GM18858 (cell line): ENCODE measurements at regions not wholly inside any gene's neighbourhood (a gene's known extent, or its start where the extent isn't known, plus 50 kb on each side); places are given as distances from the start of the nearest gene placed in this dataset.
"Not testable (repeated sequence)": the region's sequence is repeated elsewhere in the genome, so short reads cannot be mapped to it uniquely, and the experiment has no call there.

ENCODE experiments used
- ATAC-seq: cut with Tn5 transposase; IDR thresholded peaks from one replicate; pipeline ENCODE4 v1.9.1; 2021; ENCODE audit not compliant: unreplicated experiment

DNA sequence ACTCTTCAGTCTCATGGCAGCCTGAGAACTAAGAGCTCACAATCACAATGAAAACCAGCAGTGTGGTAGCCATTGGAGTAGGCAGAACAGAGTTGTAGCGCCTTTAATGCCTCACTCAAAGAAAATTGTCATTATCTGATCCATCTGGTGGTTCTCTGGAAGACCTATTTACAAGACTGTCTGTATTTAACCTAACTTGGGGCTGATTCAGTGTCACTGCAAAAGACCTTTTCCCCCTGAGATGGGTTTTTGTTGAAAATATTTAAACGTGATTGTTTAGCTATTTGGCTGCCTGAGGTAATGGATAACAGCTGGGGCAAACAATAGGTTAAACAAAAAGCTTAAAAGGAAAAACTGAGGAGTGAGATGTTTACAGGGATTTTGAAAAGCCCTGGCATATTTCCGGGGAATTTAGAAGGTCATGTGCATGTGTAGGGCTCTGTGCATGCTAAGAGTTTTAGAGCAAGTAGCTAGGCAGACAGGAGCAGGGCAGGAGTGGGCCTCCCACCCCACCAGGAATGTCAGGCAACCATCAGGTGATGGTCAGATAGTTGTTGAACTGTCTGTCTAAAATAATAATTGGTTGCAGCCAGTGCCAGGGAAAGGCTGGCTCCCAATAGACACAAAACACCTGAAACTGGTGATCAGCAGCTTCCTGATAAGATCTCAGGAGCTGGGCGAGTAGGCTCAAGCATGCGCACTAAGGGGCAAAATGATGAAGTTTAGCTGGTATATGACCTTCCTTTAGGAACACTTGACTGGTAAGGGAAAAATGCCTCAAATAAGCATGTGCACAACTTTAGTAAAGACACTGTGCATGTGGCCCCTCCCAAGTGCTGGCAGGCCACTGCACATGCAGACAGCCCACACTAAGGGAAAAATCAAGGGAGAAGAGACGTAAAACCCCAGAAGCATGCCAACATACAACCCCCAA lies 70.8 kb upstream of the AKIRIN2 start:
- no peak for ATAC-seq

DNA sequence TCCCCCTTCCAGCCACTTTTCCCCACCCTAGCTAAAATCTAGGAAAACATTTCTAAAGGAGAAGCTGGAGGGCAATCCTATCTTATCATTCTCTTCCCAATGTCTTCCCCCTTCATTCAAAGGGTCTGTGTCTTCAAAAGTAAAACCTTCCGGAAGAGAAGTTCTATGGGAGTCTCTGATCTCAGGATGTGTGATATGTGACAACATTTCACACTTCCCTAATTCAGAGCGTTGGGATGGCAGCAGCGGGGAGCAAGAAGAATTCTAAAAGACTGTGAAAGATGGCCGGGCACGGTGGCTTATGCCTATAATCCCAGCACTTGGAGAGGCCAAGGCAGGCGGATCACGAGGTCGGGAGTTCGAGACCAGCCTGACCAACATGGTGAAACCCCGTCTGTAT lies 65.4 kb upstream of the AKIRIN2 start:
- ATAC-seq, result no peak

DNA sequence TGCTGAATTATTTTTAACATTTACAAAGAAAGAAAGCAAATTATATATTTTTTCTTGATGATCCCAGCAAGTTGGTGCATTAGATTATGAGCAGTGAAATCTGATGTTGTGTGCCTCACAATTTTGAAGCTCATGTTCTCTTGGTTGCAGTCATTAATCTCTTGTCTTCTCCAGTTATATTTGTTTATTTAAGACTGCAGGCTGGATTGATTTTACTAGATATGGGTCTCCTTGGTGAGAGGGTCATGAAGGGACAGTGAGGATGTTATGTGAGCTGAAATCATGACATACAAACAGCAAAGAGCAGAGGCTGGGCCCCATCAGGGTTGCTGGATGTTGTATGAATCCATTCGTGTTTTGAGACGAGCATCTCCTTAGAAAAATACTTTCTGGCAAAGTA lies 64.2 kb upstream of the AKIRIN2 start:
- no peak for ATAC-seq

DNA sequence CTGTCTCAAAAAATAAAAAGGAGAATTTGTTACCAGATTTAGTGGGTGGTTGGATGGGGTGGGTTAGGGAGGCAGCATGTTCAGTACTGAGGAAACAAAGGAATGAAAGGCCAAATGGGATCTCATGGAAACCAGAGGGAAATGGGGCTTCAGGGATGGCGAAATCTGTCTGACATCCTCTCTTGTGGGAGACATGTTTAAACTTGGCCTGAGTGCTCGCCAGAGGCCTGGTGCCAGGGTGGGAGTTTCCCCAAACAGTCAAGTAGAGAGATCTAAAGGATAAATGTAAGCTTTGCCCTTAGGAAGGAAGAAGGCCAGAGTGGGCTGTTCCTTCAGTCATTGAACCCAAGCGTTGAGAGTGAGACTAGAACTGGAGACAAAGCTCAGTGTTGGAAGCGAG lies 61.9 kb upstream of the AKIRIN2 start:
- ATAC-seq, result no peak

DNA sequence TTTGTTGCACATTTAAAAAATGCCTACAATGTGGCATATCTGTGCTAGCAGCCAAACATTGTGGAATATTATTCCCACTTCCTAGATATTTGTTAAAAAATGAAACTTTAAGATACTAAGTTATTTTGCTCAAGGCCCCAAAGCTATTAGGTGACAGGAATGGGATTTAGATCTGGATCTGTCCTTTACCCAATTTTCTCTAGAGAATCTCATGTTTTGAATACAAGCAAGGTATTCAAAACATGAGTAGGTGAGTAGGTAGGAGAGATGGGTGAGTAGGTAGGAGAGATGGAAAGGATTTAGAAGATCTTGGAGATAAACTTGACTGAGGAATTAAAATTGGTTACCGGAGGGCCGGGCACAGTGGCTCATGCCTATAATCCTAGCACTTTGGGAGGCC lies 61.2 kb upstream of the AKIRIN2 start:
- ATAC-seq, result no peak

DNA sequence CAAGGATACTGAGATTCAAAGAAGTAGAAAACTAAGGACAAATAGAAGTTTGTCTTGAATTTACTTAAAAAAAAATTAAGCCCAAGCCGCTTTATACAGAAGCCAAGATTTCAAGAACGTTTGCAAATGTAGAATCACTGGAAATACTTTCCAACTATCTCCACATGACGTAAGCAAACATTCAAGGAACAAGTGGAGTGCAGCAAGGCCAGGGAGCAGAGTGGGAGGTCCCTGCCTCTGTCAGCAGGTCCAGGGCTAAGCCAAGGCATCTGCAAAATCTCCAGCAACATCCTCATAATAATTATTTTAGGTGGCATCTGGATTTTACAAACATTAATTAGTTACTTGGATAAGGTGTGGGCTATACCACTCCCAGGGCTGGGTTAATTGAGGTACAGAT lies 60.1 kb upstream of the AKIRIN2 start:
- no peak for ATAC-seq

DNA sequence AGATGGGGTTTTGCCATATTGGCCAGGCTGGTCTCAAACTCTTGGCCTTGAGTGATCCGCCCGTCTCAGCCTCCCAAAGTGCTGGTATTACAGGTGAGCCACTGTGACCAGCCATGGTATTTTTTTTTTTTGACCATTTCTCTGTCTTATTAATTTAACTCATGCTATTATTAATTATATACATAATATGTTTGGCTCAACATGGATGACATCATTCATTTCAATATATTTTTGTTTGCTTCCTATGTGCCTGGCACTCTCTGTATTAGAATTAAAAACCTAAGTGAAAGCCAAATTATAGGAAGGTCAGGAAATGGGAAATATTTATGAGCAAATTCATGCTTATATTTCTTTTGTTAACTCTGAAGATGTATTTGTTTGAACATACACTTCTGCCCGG lies 55.8 kb upstream of the AKIRIN2 start:
- no peak for ATAC-seq

DNA sequence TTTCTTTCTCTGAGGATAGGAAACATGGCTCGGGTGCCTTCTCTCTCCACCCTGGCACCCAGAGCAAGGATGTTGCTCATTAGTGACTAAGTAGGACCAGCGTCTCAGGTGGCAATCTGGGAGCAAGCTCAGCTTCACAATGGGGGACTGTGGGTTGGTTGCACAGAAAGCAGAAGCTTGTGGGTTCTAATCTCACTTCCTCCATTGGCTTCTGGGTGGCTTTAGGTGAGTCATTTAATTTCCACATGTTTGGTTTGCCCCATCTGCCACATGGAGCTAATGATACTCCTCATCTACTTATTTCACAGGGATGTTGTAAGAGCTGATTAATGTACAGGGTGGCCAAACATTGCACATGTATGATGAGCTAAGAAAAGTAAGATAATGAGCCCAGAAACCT lies 54.8 kb upstream of the AKIRIN2 start:
- ATAC-seq, result peak; percentile 94

DNA sequence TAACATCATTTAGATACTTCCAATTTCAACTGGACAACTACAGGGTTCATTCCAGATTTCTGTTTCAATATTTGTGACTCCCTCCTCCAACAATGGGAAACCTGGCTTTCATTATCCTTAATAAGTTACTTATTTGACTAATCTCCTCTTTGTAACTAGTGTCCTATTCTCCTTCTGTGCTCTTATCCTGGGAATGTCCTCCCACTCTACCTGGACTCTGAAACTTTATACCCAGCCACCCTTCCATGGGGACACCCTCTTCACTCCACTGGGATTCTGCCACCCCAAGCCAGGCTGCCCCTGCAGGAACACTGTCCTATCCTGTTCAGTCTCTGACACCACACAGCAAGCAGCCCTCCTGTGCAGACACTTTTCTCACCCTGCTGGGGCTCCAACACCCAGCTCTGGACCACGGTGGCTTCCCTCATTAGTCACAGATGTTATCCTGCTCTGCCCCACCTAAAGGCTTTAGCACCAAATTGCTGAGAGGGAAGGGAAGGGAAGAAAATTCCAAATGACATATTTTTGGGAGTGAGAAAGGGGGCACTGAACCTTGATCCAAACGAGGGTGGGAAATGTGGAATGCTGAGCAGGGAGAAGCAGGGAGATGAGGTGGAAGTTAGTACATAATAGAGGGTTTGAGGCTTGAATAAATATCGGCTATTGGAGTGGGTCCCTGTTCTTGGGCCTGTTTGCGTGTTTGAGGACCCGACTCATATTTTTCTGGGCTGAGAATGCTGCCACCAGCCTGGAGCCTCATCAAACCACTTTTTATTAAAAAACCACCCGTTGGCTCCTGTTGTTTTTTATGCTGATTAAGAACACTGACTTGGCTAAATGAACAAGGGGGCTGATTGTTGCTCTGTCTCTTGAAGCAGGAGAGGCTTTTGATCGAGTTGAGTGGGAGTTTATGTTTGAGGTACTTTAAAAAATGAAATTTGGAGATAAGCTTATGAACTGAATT lies 54.0 kb upstream of the AKIRIN2 start:
- ATAC-seq, result no peak

DNA sequence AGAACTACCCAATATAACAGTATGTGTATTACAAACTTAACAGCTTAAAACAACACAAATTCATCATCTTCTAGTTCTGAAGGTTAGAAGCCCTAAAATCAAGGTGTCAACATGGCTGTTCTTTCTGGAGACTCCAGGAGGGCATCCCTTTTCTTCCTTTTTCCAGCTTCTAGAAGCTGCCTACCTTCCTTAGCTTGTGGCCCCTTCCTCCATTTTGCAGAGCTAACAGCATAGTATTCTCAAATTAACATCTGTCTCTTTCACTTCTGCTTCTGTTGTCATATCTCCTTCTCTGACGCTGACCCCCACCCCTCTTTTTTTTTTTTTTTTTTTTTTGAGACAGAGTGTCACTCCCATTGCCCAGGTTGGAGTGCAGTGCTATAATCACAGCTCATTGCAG lies 52.8 kb upstream of the AKIRIN2 start:
- ATAC-seq, result no peak

DNA sequence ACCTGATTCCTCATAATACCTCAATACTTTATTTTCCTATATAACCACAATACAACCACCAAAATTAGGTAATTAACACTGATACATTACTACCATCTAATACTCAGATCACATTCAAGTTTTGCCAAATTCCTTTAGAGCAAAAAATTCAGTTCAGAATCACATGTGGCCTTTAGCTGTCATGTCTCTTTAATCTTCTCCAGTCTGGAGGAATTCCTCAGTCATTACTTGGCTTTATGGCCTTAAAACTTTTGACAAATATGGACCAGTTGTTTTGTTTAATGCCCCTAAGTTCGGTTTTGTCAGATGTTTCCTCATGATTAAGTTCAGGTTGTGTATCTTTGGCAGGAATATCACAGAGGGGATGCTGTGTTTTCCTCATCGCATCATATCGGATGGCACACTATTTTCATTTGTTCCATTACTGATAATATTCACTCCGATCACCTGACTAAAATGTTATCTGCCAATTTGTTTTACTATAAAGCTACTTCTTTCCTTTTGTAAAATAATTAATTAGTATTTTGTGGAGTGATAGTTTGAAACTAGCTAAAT lies 51.2 kb upstream of the AKIRIN2 start:
- no peak for ATAC-seq

DNA sequence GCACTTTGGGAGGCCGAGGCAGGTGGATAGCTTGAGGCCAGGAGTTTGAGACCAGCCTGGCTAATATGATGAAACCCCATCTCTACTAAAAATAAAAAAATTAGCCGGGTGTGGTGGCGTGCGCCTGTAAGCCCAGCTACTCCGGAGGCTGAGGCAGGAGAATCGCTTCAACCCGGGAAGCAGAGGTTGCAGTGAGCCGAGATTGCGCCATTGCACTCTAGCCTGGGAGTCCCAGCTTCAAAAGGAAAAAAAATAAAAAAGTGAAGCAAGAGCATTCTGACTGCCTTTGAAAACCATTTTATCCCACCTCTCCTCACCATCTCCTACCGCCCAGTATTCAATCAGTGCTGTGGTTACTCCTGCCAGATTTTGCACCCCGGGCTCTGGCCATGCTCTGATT lies 50.5 kb upstream of the AKIRIN2 start:
- ATAC-seq, result not testable (repeated sequence)
